Natural killer cell (primary cell): ENCODE measurements at regions not wholly inside any gene's neighbourhood (a gene's known extent, or its start where the extent isn't known, plus 50 kb on each side); places are given as distances from the start of the nearest gene placed in this dataset.

Experiments used
- ATAC-seq, 3 donors: fragments of 150-1000 bp in 2 of 3; fragments of 200-7000 bp in 1 of 3; cut with Tn5 transposase; 1 replicate in 1 of 3; 2 replicates in 2 of 3; pipeline ENCODE4 v1.10.0; 2021; ENCODE audit warnings: mild to moderate bottlenecking in 2 of 3, moderate library complexity in 2 of 3
- DNase-seq, 2 donors: peaks; one replicate each; pipeline versions ENCODE4 v3.0.0 to v3.0.0-alpha.2; 2013 to 2021; ENCODE audit warnings: mixed read lengths in 1 of 2
- H3K27ac ChIP-seq: one replicate; pipeline ENCODE4 v1.5.1; 2013; ENCODE audit warnings: mild to moderate bottlenecking, low read length
- H3K27me3 ChIP-seq: one replicate; pipeline ENCODE4 v1.6.1; 2013; ENCODE audit warnings: low read length; ENCODE audit not compliant: control insufficient read depth, insufficient read depth
- H3K36me3 ChIP-seq: one replicate; pipeline ENCODE4 v1.6.1; 2013; ENCODE audit warnings: low read length; ENCODE audit not compliant: control insufficient read depth, insufficient read depth
- H3K4me1 ChIP-seq: one replicate; pipeline ENCODE4 v1.6.1; 2013; ENCODE audit warnings: low read length; ENCODE audit not compliant: control insufficient read depth, insufficient read depth
- H3K4me3 ChIP-seq: one replicate; pipeline ENCODE4 v1.5.1; 2013; ENCODE audit warnings: low read length
- H3K9me3 ChIP-seq: one replicate; pipeline ENCODE4 v1.6.1; 2013; ENCODE audit warnings: low read length; ENCODE audit not compliant: control insufficient read depth, insufficient read depth
- H3K27ac Mint-ChIP-seq, 2 donors: one replicate each; pipeline ENCODE4 v1.8.0; 2022; ENCODE audit warnings: mild to moderate bottlenecking in 2 of 2, mixed read lengths in 2 of 2, moderate library complexity in 1 of 2
- H3K27me3 Mint-ChIP-seq, 2 donors: one replicate each; pipeline ENCODE4 v1.8.0; 2022; ENCODE audit warnings: low read depth in 2 of 2, mixed read lengths in 2 of 2
- H3K36me3 Mint-ChIP-seq: one replicate; pipeline ENCODE4 v1.8.0; 2022; ENCODE audit warnings: mixed read lengths
- H3K4me1 Mint-ChIP-seq, 2 donors: one replicate each; pipeline ENCODE4 v1.8.0; 2022; ENCODE audit warnings: mixed read lengths in 2 of 2
- H3K4me3 Mint-ChIP-seq: one replicate; pipeline ENCODE4 v1.8.0; 2022; ENCODE audit warnings: mild to moderate bottlenecking, moderate library complexity, mixed read lengths
- H3K9me3 Mint-ChIP-seq, 2 donors: one replicate each; pipeline ENCODE4 v1.8.0; 2022; ENCODE audit warnings: mixed read lengths in 2 of 2
- WGBS: methylation state at CpG from one replicate; pipeline ENCODE4 v1.1.7; 2013; ENCODE audit warnings: missing lambda C conversion rate; ENCODE audit not compliant: insufficient coverage; 5-methylcytosine and 5-hydroxymethylcytosine counted together
- intact Hi-C: fragments of 100-400 bp; cut with micrococcal nuclease; formaldehyde crosslinking; loops from one replicate; pipeline ENCODE4 v1.14.2; 2022
- TF ChIP-seq, protein P1 (sequence below): fragments of 200-600 bp; IDR thresholded peaks from one replicate; pipeline ENCODE4 v1.8.0; 2022; ENCODE audit warnings: antibody characterized with exemption

DNA sequence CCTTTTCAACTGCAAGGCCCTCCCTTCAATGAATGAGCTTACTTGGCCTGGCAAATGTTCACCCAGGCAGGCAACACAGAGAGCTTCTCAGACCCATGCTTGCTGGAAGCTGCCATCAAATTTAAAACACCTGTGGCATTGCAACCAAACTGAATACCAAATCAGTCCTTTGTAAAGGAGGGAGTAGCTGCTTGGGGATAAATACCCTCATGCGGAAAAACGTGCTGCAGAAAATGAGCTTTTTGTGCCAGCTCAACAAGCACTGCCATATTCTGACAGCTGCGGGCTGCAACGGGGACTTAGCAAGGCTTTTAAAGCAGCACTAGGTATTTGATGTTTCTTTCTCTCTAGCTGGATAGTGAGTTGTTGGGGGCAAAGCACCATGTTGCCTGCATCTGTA, 119.7 kb downstream of the PLPPR4 start:
- Mint-ChIP-seq H3K36me3 (no peaks in the 10 kb centered on the region), H3K27me3 (no peaks in the 10 kb centered on the region), H3K27ac (no peak overlapping the region), H3K4me1 (no peaks in the 10 kb centered on the region), H3K9me3 (peaks cover 10 to 12% of the 10 kb centered on the region in 2 donors), H3K4me3 (no peak overlapping the region)
- WGBS: 89% methylated on average over 4 of the region's 4 CpGs
- Histone ChIP-seq H3K9me3 (no peaks in the 10 kb centered on the region), H3K4me3 (no peak overlapping the region), H3K36me3 (no peaks in the 10 kb centered on the region), H3K27ac (no peak overlapping the region), H3K27me3 (no peaks in the 10 kb centered on the region), H3K4me1 (no peaks in the 10 kb centered on the region)
- intact Hi-C loops: no loop called here
- TF ChIP-seq, protein P1, sequence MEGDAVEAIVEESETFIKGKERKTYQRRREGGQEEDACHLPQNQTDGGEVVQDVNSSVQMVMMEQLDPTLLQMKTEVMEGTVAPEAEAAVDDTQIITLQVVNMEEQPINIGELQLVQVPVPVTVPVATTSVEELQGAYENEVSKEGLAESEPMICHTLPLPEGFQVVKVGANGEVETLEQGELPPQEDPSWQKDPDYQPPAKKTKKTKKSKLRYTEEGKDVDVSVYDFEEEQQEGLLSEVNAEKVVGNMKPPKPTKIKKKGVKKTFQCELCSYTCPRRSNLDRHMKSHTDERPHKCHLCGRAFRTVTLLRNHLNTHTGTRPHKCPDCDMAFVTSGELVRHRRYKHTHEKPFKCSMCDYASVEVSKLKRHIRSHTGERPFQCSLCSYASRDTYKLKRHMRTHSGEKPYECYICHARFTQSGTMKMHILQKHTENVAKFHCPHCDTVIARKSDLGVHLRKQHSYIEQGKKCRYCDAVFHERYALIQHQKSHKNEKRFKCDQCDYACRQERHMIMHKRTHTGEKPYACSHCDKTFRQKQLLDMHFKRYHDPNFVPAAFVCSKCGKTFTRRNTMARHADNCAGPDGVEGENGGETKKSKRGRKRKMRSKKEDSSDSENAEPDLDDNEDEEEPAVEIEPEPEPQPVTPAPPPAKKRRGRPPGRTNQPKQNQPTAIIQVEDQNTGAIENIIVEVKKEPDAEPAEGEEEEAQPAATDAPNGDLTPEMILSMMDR: no peak
- ATAC-seq (no peak), DNase-seq (no peak)

DNA sequence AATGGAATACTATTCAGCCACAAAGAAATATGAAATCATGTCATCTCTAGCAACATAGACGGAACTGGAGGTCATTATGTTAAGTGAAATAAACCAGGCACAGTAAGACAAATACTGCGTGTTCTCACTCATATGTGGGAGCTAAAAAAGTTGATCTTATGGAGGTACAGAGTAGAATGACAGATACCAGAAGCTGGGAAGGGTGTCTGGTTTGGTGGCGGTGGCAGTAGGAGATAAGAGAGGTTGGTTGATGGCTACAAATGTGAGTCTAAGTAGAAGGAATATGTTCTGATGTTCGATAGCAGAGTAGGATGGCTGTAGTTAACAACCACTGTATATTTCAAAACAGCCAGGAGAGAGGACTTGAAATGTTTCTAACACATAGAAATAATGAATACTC, 121.6 kb downstream of the PLPPR4 start:
- Histone ChIP-seq H3K36me3 (no peaks in the 10 kb centered on the region), H3K27ac (no peak overlapping the region), H3K4me3 (no peak overlapping the region), H3K27me3 (no peaks in the 10 kb centered on the region), H3K4me1 (no peaks in the 10 kb centered on the region), H3K9me3 (no peaks in the 10 kb centered on the region)
- TF ChIP-seq, protein P1: no peak
- Mint-ChIP-seq H3K27me3 (no peaks in the 10 kb centered on the region), H3K4me3 (no peak overlapping the region), H3K9me3 (peaks cover 9 to 10% of the 10 kb centered on the region in 2 donors), H3K27ac (no peak overlapping the region), H3K4me1 (no peaks in the 10 kb centered on the region), H3K36me3 (no peaks in the 10 kb centered on the region)
- intact Hi-C loops: no loop called here
- no peak for DNase-seq
- ATAC-seq: no peak
- WGBS: 78% methylated on average over 4 of the region's 4 CpGs

DNA sequence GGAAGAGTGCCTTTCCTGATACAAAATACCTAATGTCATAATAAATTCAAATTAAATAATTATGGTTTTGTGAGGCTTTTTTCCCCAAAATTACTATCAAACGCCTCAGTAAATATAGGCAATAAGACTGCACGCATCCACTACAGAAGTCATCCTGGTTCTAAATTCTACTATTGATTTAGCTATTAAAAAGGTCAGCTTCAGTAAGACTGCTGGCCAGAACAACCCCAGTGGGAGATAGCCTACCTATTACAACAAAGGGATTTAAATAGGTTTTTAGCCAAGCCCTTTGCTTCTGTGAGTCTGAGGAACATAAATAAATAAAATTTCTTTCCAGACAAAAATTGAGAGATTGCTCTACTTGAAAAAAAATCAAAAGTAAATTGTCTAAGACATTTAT, 132.1 kb downstream of the PLPPR4 start:
- Mint-ChIP-seq H3K27ac (no peak overlapping the region), H3K9me3 (peaks cover 4 to 8% of the 10 kb centered on the region in 2 donors), H3K36me3 (no peaks in the 10 kb centered on the region), H3K4me1 (no peaks in the 10 kb centered on the region), H3K4me3 (no peak overlapping the region), H3K27me3 (no peaks in the 10 kb centered on the region)
- Histone ChIP-seq H3K27ac (no peak overlapping the region), H3K36me3 (no peaks in the 10 kb centered on the region), H3K4me3 (no peak overlapping the region), H3K4me1 (no peaks in the 10 kb centered on the region), H3K27me3 (no peaks in the 10 kb centered on the region), H3K9me3 (no peaks in the 10 kb centered on the region)
- TF ChIP-seq, protein P1: no peak
- DNase-seq (no peak), ATAC-seq (no peak)
- WGBS: 100% methylated on average over 1 of the region's 2 CpGs
- intact Hi-C loops: no loop called here

DNA sequence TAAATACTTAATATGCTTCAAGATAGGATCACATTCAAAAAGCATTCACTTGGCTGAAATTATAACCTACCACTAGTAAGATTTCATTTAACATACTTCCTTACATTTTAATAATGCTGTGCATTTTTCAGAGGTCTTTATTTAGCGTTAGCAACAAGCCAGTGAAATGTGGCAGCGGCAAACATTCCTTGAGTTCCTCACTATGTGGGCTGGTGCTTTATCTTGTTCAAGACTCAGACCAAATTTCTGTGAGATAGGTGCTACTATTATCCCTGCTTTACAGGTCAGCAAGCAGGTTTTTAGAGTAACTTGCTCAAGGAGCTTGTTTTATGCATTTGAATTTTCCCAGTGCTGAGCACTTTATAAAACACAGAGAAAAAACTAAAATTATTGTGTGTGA, 132.7 kb downstream of the PLPPR4 start:
- ATAC-seq (no peak), DNase-seq (no peak)
- Mint-ChIP-seq H3K27ac (no peak overlapping the region), H3K4me1 (no peaks in the 10 kb centered on the region), H3K36me3 (no peaks in the 10 kb centered on the region), H3K4me3 (no peak overlapping the region), H3K27me3 (no peaks in the 10 kb centered on the region), H3K9me3 (peaks cover 6 to 8% of the 10 kb centered on the region in 2 donors)
- 97% methylated on average over 2 of the region's 2 CpGs for WGBS
- intact Hi-C loops: no loop called here
- Histone ChIP-seq H3K4me3 (no peak overlapping the region), H3K9me3 (no peaks in the 10 kb centered on the region), H3K27me3 (no peaks in the 10 kb centered on the region), H3K27ac (no peak overlapping the region), H3K36me3 (no peaks in the 10 kb centered on the region), H3K4me1 (no peaks in the 10 kb centered on the region)
- TF ChIP-seq, protein P1: no peak
